NT2/D1 (cell line): ENCODE measurements at regions not wholly inside any gene's neighbourhood (a gene's known extent, or its start where the extent isn't known, plus 50 kb on each side); places are given as distances from the start of the nearest gene placed in this dataset.

ENCODE experiments used
- SUZ12 ChIP-seq: IDR thresholded peaks from 2 replicates; pipeline ENCODE4 v1.6.1; 2011; ENCODE audit not compliant: insufficient read length, insufficient read depth; ENCODE audit errors: extremely low read depth
- ZNF274 ChIP-seq: IDR thresholded peaks from 2 replicates; pipeline ENCODE4 v1.6.1; 2011; ENCODE audit warnings: mild to moderate bottlenecking, low read depth, low read length

DNA sequence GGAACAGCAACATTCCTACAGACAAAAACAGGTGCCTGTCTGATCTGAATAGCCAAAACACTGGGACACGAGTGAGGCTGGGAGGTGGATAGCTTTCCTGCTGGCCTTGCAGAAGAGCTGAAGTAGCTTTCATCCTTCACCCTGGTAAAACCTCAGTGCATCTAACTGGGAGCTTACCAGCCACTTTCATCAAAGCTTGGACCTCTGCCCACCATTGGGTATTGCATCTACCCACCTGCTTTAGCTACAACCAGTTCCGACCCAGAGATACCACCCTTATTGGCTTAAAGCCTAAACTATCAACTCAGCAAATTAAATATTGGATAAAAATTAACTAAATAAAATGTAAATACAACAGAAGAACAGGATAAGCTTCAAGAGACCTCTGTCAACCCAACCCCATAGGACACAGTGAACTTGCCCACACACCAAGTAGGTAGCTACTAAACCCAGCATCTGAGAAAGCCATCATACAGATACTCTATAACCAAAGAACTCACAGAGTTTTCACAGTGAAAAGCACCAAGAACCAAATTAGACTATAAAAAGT is 866.3 kb downstream of the FSCB start:
- TF ChIP-seq ZNF274: no peak
- TF ChIP-seq SUZ12: no peak
